GM18505 (cell line): ENCODE measurements at regions not wholly inside any gene's neighbourhood (a gene's known extent, or its start where the extent isn't known, plus 50 kb on each side); places are given as distances from the start of the nearest gene placed in this dataset.

Experiments used
- ATAC-seq: cut with Tn5 transposase; IDR thresholded peaks from one replicate; pipeline ENCODE4 v1.9.1; 2021; ENCODE audit not compliant: unreplicated experiment
- POLR2A ChIP-seq: IDR thresholded peaks from 4 replicates; pipeline ENCODE4 v1.6.1; 2011; ENCODE audit warnings: borderline replicate concordance; ENCODE audit not compliant: insufficient read depth, insufficient read length; ENCODE audit errors: extremely low read depth

DNA sequence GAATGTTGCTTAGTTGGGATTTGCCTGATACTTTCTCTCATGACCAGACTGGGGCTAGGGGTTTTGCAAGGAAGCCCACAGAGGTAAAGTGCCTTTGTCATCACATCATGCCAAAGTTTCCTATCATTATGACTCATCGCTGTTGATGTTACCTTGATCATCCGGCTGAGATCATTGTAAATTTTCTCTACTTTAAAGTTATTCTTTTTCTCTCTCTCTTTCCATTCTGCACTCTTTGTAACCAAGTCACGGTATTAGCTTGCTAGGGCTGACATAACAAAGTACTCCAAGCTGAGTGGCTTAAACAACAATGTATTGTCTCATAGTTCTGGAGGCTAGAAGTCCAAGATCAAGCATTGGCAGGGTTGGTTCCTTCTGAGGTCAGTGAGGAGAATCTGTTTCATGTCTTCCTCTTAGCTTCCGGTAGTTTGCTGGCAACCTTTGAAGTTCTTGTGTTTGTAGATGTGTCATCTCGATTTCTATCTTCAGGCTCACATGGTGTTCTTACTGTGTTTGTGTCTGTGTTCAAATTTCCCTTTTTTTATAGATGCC is 113.0 kb downstream of the DTHD1 start:
- ATAC-seq, result no peak
- TF ChIP-seq POLR2A, result no peak

DNA sequence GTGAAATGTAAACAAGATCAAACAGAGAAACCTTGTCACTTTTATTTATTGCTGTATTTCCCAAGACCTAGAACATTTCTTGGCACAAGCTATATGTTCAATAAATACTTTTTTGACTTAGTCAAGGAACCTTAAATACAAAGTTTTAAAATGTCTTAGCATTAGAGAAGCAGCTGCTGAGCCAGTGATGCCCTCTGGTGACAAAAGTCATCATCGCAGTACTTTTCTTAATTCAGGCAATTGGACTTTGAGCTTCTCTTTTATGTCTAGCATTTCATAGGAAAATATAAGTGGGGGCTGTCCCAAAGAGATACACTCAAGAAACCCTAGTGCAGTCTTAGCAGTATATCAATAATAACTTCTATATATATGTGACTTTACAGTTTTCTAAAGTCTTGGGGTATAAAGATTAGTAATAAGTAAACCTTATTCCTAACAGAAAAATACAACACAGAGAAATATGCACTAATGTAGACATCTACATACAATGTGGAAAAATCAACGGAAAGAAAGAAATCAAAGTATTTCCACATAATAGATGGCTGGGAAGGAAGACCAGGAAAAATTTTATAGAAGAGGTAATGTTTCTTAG is 118.4 kb downstream of the DTHD1 start:
- ATAC-seq, result peak; percentile 69
- TF ChIP-seq POLR2A, result no peak

DNA sequence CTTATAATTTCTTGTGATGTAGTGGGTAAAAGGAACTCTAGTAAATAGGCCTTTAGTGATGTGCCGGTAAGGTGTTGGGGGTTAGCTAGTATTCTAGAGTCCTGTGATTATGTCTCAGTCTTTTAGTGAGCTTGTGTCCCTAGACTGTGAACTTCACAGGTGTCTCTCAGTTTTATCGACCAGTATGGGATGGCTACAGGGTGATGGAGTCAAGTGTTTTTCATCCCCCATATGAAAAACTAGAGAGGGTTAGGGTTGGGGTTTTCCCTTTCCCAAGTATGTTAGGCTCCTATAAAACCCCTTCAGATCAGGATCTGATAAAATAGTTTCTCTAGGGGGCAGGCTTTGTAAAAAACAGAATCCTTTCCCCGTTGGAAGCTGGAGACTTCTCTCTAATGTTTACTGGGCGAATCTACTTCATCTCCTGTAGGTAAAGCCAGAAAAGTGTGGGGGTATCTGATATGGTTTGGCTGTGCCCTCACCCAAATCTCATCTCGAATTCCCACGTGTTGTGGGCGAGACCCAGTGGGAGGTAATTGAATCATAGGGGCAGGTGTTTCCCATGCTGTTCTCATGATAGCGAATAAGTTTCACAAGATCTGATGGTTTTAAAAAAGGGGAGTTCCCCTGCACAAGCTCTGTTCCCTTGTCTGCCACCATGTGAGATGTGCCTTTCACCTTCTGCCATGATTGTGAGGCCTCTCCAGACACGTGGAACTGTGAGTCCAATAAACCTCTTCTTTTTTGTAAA is 120.8 kb downstream of the DTHD1 start:
- no peak for ATAC-seq
- TF ChIP-seq POLR2A, result no peak

- no peak for TF ChIP-seq POLR2A
- no peak for ATAC-seq
These were observed 129.9 kb downstream of the DTHD1 start for GRCh38 chr4:36411338-36411737.

DNA sequence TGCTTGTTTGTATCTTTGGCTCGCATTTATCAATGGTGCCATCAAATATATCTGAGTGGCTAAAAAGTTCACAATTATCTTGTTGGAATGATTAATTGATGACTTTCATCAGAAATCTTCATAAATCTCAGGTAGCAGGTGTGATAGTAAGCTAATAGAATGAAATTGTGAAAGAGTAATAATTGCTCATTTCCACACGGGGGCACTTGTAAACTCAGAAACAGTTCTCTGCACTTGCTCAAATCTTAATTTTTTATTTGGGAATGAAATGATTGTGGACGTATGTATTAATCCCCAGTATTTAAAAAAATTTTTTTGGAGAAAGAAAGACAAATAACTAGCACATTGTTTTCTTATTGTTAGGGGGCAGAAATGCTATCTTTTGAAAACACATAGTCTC is 132.8 kb downstream of the DTHD1 start:
- no peak for TF ChIP-seq POLR2A
- no peak for ATAC-seq

- no peak for ATAC-seq
- TF ChIP-seq POLR2A, result no peak
These were observed 135.7 kb downstream of the DTHD1 start for GRCh38 chr4:36417146-36417545.

- no peak for TF ChIP-seq POLR2A
- ATAC-seq, result no peak
These were observed 138.8 kb downstream of the DTHD1 start for GRCh38 chr4:36420111-36420679.

GRCh38 chr4:36422607-36423006 is 141.2 kb downstream of the DTHD1 start:
- ATAC-seq, result no peak
- no peak for TF ChIP-seq POLR2A

DNA sequence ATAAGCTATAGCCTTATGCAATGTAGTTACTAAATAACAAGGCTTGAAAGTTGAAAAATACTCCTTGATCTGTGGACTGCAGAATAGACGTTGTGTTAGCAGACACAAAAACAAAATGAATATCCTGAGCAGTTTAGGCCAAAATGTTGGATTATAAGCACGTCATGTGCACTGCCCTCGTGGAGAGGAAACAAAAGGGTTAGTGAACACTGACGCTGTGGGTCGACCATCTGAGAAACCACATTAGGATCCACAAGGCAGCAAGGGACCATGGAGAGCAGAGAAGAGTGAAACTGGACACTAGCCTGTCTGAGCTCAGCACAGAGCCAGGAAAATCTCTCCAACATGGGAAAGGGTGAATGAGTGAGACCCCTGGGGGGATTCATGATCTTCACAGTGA is 145.3 kb downstream of the DTHD1 start:
- no peak for ATAC-seq
- TF ChIP-seq POLR2A, result no peak

- TF ChIP-seq POLR2A, result no peak
These were observed 146.3 kb downstream of the DTHD1 start for GRCh38 chr4:36427696-36428095.

GRCh38 chr4:36432586-36432985 is 151.2 kb downstream of the DTHD1 start:
- no peak for TF ChIP-seq POLR2A
- ATAC-seq, result no peak

More at GRCh38 chr4:36427696-36428095, 146.3 kb downstream of the DTHD1 start:
- ATAC-seq, result no peak

GRCh38 chr4:36439556-36439955 is 158.1 kb downstream of the DTHD1 start:
- no peak for TF ChIP-seq POLR2A

DNA sequence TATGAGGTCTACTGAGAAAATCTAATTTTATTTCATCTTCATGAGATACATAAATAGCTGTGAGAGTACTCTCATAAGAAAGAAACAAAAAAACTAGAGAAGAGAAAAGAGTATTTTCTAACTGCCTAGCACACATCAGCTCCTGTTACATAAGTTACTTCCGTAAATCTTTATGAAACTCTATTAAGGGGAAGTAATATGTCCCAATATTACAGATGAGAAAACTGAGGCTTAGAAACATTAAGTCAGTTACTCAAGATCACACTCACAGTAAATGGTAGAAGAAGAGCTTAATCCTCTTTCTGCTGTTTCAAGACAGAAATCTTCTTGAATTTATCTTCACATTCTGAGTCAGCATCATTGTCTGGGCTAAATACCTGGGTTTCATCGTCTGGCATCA is 164.1 kb downstream of the DTHD1 start:
- no peak for TF ChIP-seq POLR2A
- ATAC-seq, result no peak

More at GRCh38 chr4:36439556-36439955, 158.1 kb downstream of the DTHD1 start:
- ATAC-seq, result no peak

DNA sequence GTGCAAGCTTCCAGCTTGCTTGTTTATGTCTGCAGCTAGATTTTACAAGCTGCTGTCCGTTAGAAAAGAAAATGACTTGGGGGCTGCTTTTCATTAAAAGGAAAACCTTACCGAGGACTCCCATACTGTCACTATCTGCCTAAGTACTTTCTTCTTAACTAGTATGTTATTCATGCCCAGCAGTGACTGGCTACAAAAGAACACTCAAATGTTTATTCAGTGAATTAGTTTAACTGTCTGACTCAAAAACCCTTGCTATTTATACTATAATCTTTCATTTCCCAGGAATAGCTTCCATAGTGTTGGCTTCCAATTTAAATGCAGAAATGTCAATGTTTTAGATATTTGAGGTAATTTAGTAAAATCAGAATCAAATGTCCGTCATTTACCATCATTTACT is 164.9 kb downstream of the DTHD1 start:
- TF ChIP-seq POLR2A, result no peak
- no peak for ATAC-seq
